Stimulated activated naive CD8-positive, alpha-beta T cell treated with anti-CD3 and anti-CD28 coated beads, Interleukin-15, Interleukin-2, amounts not matched to agents 100 ng/mL and 50 ng/mL, for 24 hours (primary cell): ENCODE measurements at regions not wholly inside any gene's neighbourhood (a gene's known extent, or its start where the extent isn't known, plus 50 kb on each side); places are given as distances from the start of the nearest gene placed in this dataset.
"Not testable (repeated sequence)": the region's sequence is repeated elsewhere in the genome, so short reads cannot be mapped to it uniquely, and the experiment has no call there.

ENCODE experiments used
- H3K27ac Mint-ChIP-seq: one replicate; pipeline ENCODE4 v1.8.0; 2021; ENCODE audit warnings: mild to moderate bottlenecking, mixed read lengths
- H3K27me3 Mint-ChIP-seq: one replicate; pipeline ENCODE4 v1.8.0; 2021; ENCODE audit warnings: mixed read lengths
- H3K36me3 Mint-ChIP-seq: one replicate; pipeline ENCODE4 v1.8.0; 2021; ENCODE audit warnings: low read depth, mixed read lengths
- H3K4me1 Mint-ChIP-seq: one replicate; pipeline ENCODE4 v1.8.0; 2021; ENCODE audit warnings: low read depth, mixed read lengths
- H3K4me3 Mint-ChIP-seq: one replicate; pipeline ENCODE4 v1.8.0; 2021; ENCODE audit warnings: mild to moderate bottlenecking, mixed read lengths
- H3K9me3 Mint-ChIP-seq: one replicate; pipeline ENCODE4 v1.8.0; 2021; ENCODE audit warnings: mixed read lengths

DNA sequence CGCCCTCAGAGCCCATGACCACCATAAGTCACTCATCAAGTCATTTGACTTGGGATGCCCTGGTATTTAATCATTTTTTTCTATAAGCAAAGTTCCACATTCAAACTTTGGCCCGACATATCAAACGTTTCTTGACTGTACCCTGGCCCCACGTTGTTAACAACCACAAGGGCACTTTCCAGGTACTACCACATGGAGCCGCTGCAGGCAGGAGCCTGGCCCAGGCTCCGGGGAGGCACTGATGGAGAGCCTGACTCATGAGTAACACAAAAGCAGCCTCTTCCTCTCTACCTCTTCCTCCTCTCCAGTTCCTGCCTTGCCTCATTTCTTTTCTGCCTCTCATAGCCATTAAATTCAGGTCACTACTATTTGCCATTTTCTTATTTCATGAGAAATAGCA is 95.9 kb upstream of the ADORA2B start:
- H3K9me3 Mint-ChIP-seq, H3K4me3 Mint-ChIP-seq, H3K4me1 Mint-ChIP-seq, H3K36me3 Mint-ChIP-seq, H3K27me3 Mint-ChIP-seq, H3K27ac Mint-ChIP-seq: not testable (repeated sequence)

DNA sequence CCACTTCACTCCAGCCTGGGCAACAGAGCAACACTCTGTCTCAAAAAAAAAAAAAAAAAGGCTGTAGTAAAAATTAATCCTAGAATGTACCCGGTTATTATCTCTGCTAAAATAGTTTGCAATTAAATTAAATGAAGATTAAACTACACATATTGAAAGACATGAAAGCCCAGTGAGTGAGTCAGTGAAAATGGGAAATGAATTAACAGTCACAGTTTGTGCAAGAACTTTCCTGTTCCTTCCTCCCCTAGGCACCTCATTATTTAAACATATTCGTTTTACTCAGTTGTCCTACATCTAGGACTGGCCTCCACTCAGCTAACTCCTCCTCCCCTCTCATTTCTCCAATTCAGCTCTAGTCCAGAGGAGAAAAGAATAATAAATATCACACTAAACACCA is 94.9 kb upstream of the ADORA2B start:
- H3K9me3 Mint-ChIP-seq, H3K27me3 Mint-ChIP-seq, H3K4me3 Mint-ChIP-seq: not testable (repeated sequence)

DNA sequence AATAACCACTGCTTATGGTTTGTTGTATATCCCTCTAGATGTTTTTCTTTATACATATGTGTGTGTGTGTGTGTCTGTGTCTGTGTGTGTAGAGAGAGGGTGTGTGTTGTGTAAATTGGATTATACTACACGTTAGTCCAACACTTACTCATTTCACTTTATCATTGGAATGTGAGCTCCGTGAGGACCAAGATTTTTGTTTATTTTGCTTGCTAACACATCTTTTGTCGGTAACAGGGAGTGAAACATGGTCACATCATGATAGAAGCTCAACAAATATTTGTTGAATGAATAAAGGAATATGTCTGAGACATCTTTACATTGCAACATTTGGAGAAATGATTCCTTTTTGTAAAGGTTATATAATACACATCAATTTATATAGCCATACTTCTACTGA is 94.2 kb upstream of the ADORA2B start:
- not testable (repeated sequence) for H3K9me3 Mint-ChIP-seq, H3K36me3 Mint-ChIP-seq, H3K4me1 Mint-ChIP-seq, H3K27ac Mint-ChIP-seq, H3K27me3 Mint-ChIP-seq, H3K4me3 Mint-ChIP-seq

More for the DNA sequence above, 94.9 kb upstream of the ADORA2B start:
- not testable (repeated sequence) for H3K4me1 Mint-ChIP-seq, H3K36me3 Mint-ChIP-seq, H3K27ac Mint-ChIP-seq

DNA sequence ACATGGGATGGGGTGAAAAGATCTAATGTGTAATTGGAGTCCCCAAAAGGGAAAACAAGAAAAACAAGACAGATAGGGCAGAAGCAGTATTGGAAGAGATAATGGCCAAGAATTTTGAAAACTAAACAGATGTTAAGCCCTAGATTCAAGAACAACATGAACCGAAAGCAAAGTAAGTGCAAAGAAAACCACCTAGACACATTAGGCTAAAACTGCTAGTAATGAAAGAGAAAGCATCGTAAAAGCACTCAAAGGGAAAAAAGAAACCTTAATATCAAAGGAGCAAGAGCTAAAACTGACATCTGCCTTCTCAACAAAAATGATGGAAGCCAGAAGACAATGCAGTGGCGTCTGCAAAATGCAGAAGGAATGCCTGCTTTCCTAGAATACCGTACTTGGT is 92.1 kb upstream of the ADORA2B start:
- not testable (repeated sequence) for H3K4me3 Mint-ChIP-seq, H3K4me1 Mint-ChIP-seq, H3K27me3 Mint-ChIP-seq, H3K36me3 Mint-ChIP-seq, H3K27ac Mint-ChIP-seq, H3K9me3 Mint-ChIP-seq

DNA sequence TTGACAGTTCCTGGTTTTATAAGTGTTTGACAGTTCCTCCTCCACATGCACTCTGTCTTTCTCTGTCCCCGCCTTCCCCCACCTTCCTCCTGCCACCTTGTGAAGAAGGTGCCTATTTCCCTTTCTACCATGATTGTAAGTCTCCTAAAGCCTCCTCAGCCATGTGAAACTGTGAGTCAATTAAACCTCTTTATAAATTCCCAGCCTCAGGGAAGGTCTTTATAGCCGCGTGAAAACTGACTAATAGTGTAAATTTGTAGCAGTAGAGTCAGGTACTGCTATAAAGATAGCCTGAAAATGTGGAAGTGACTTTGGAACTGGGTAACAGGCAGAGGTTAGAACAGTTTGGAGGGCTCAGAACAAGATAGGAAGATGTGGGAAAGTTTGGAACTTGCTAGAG is 88.7 kb upstream of the ADORA2B start:
- H3K4me3 Mint-ChIP-seq, H3K27ac Mint-ChIP-seq, H3K36me3 Mint-ChIP-seq, H3K4me1 Mint-ChIP-seq, H3K27me3 Mint-ChIP-seq, H3K9me3 Mint-ChIP-seq: not testable (repeated sequence)

DNA sequence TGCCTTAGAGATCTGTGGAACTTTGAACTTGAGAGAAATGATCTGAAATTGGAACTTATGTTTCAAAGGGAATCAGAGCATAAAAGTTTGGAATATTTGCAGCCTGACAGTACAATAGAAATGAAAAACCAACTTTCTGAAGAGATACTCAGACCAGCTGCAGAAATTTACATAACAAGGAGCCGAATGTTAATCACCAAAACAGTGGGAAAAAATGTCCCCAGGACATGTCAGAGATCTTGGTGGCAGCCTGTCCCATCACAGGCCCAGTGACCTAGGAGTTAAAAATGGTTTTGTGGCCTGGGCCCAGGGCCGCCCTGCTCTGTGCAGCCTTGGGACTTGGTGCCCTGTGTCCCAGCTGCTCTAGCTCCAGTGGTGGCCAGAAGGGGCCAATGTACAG is 88.2 kb upstream of the ADORA2B start:
- not testable (repeated sequence) for H3K9me3 Mint-ChIP-seq, H3K4me1 Mint-ChIP-seq, H3K27ac Mint-ChIP-seq, H3K27me3 Mint-ChIP-seq, H3K4me3 Mint-ChIP-seq, H3K36me3 Mint-ChIP-seq

DNA sequence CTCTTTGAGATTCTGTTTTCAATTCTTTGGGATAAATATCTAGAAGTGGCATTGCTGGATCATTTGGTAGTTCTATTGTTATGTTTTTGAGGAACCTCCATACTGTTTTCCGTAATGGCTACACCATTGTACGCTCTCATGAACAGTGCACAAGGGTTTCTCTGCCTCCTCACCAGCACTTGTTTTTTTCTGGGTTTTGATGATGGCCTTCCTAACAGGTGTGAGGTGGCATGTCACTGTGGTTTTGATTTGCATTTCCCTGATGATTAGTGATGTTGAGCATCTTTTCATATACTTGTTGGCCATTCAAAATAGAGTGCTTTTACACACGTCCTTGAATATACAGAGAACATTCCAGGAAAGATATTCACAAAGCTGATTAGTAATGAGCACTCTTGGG is 86.8 kb upstream of the ADORA2B start:
- not testable (repeated sequence) for H3K4me3 Mint-ChIP-seq, H3K4me1 Mint-ChIP-seq, H3K9me3 Mint-ChIP-seq, H3K36me3 Mint-ChIP-seq, H3K27me3 Mint-ChIP-seq, H3K27ac Mint-ChIP-seq

DNA sequence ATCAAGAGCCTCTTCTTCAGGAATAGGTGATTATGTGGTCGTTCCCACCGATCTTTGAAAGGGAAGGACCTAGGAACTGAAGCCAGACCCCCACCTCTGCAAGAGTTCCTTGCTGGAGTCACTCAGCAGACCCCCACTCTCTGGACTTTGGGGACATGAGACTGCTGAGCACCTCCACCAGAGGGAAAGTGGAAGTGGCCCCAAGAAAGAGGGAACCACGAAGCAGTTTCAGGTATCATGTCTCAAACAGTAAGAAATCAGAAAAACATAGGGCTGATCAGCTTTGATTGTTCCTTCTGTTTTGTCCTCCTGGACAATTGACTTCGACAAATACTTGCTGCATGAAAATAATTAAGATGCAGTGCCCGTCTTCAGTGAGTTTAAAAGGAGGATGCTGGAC is 84.2 kb upstream of the ADORA2B start:
- H3K9me3 Mint-ChIP-seq, H3K27me3 Mint-ChIP-seq, H3K36me3 Mint-ChIP-seq: not testable (repeated sequence)

DNA sequence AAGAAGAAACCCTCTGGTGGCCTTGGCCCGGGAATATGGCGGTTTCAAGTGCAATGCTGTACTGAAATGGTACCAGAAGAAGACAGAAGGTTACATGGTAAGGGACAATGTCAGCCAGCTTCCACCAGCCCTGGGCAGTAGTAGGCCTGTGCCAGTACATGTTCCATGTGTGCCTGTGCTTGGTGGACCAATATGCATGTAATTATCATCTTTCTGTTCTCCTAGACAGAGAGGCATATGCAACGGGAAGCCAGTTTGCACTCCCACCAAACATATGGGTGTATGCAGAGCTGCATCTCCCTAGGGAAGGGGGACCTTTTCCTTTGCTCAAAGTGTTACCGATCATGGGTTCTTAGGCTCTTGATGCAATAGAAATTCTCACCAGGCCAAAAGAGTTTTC is 80.9 kb upstream of the ADORA2B start:
- not testable (repeated sequence) for H3K9me3 Mint-ChIP-seq, H3K4me3 Mint-ChIP-seq, H3K27me3 Mint-ChIP-seq

More for the DNA sequence above, 84.2 kb upstream of the ADORA2B start:
- H3K4me1 Mint-ChIP-seq, H3K27ac Mint-ChIP-seq, H3K4me3 Mint-ChIP-seq: not testable (repeated sequence)

DNA sequence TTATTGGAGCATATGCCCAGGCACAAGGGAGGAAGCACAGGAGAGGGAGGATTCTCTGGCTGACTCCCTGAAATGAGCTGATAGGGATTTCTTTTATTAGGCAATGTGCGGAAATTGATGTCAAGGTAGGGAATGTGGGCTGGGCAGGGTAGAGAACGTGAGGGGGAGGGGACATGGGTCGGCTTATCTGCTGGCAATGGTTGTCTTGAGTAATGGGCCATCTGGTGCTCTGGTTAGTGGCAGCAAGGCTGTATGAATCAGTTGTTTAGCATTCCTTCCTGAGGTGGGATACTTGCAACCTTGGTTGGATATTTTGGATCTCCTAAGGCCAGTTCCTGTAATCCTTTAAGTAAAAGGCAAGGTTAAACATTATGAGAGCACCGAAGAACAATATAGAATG is 80.5 kb upstream of the ADORA2B start:
- H3K9me3 Mint-ChIP-seq, H3K4me3 Mint-ChIP-seq, H3K27me3 Mint-ChIP-seq, H3K4me1 Mint-ChIP-seq, H3K36me3 Mint-ChIP-seq, H3K27ac Mint-ChIP-seq: not testable (repeated sequence)

More for the DNA sequence above, 80.9 kb upstream of the ADORA2B start:
- not testable (repeated sequence) for H3K36me3 Mint-ChIP-seq, H3K27ac Mint-ChIP-seq, H3K4me1 Mint-ChIP-seq

DNA sequence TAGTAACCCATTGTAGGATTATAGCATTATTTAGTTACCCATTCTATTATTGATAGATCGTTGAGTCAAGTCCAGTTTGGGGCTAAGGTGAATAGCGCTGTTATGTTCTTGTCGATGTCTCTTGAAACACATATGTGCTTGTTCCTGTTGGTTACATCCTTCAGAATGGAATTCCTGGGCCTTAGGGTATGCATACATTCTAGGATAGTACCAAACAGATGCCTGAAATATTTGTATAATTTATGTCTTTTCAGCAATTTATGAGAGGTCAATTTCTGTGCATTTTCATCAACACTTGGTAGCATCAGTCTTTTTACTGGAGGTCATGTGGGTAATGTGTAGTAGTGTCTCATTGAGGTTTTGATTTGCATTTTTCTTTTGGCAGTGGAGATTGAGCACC is 78.9 kb upstream of the ADORA2B start:
- H3K27me3 Mint-ChIP-seq, H3K36me3 Mint-ChIP-seq, H3K4me3 Mint-ChIP-seq, H3K9me3 Mint-ChIP-seq, H3K27ac Mint-ChIP-seq, H3K4me1 Mint-ChIP-seq: not testable (repeated sequence)

DNA sequence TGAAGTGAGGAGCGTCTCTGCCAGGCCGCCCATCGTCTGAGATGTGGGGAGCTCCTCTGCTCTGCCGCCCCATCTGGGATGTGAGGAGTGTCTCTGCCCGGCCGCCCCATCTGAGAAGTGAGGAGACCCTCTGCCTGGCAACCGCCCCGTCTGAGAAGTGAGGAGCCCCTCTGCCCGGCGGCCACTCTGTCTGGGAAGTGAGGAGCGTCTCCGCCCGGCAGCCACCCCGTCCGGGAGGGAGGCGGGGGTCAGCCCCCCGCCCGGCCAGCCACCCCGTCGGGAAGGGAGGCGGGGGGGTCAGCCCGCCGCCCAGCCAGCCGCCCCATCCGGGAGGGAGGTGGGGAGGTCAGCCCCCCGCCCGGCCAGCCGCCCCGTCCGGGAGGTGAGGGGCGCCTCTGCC is 77.6 kb upstream of the ADORA2B start:
- not testable (repeated sequence) for H3K36me3 Mint-ChIP-seq, H3K4me3 Mint-ChIP-seq

DNA sequence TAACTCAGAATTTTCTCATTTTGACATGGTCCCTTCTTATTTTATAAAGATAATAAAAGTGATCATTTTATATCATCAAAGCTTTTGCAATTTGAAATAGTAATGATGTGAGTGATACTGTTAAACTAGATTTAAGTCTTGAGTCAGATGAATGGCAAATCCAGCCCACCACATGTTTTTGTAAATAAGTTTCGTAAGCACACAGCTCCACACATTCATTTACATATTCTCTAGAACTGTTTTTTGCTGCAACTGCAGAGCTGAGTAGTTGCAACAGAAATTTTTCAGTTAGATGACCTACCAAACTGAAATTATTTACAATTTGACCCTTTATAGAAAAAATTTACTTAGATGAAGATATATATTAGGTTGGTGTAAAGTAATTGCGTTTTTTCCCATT is 75.1 kb upstream of the ADORA2B start:
- not testable (repeated sequence) for H3K27ac Mint-ChIP-seq, H3K4me1 Mint-ChIP-seq, H3K9me3 Mint-ChIP-seq, H3K27me3 Mint-ChIP-seq, H3K36me3 Mint-ChIP-seq, H3K4me3 Mint-ChIP-seq

More for the DNA sequence above, 77.6 kb upstream of the ADORA2B start:
- not testable (repeated sequence) for H3K27ac Mint-ChIP-seq, H3K9me3 Mint-ChIP-seq, H3K27me3 Mint-ChIP-seq, H3K4me1 Mint-ChIP-seq

DNA sequence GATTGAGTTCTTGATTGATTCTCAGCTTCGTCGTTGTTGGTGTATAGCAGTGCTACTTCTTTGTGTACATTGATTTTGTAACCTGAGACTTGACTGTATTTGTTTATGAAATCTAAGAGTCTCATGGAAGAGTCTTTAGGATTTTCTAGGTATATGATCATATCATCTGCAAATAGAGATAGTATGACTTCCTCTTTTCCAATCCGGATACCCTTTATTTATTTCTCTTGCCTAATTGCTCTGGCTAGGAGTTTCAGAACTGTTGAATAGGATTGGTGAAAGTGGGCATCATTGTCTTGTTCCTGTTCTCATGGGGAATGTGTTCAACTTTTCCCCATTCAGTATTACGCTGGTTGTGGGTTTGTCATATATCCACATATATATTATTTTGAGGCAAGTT is 72.3 kb upstream of the ADORA2B start:
- H3K27me3 Mint-ChIP-seq, H3K4me1 Mint-ChIP-seq, H3K9me3 Mint-ChIP-seq, H3K4me3 Mint-ChIP-seq, H3K36me3 Mint-ChIP-seq, H3K27ac Mint-ChIP-seq: not testable (repeated sequence)

DNA sequence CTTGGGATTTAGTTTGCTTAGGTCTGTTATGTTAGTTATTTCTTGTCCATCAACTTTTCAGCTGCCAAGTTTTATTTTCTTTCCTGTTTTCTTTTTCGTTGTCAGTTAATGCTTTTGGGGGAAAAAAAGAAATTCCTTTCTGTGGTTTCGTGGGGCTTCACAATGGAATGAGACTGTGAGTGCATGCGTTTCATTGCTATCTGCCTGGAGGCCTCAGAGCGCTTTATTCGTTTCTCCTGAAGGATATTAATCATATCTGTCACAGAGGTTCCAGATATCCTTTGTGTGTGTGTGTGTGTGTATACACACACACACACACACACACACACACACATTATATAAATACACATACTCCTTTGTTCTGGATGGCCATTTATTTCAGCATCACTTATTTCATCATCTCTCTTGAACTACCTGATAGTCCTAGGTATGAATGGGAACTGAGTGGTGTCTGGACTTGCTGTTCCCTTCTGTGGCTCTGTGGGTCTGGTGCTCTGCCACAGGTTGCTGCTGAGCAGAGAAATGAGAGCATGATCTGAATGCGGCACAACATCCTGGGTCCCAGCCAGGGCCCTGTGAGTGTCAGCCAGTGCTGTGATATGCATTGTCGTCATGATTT is 66.9 kb upstream of the ADORA2B start:
- H3K4me3 Mint-ChIP-seq, H3K4me1 Mint-ChIP-seq, H3K27ac Mint-ChIP-seq, H3K27me3 Mint-ChIP-seq, H3K9me3 Mint-ChIP-seq, H3K36me3 Mint-ChIP-seq: not testable (repeated sequence)

DNA sequence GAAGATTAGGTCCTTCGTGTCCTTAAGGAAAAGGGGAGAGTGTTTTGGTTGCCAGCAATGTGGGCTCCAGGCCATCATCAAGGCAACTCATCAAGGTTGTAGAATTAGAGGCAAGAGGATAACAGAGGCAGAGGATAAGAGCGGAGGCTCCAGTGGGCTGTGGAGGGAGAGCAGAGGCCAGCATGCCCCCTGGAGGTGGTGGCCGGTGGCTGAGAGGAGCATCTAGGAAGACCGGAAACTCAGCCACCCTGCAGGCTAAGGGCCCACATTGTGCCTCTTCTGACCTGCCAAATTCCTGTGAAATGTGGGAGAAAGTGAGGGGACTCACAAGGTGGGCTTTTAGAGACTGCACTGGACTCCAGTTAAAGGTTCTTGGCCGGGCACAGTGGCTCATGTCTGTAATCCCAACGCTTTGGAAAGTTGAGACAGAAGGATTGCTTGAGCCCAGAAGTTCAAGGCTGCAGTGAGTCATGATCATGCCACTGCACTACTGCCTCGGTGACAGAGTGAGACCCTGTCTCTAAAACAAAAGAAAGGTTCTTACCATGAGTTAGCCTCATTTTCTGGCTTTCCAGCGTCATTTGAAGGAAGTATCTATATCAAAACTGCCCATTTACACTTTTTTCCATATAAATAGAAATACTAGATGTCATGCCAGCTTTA is 62.7 kb upstream of the ADORA2B start:
- Mint-ChIP-seq H3K4me1 (peaks cover 18% of the 10 kb centered on the region), H3K27me3 (no peaks in the 10 kb centered on the region), H3K36me3 (no peaks in the 10 kb centered on the region), H3K9me3 (no peaks in the 10 kb centered on the region), H3K4me3 (no peak overlapping the region), H3K27ac (no peak overlapping the region)
